K562 (cell line): ENCODE measurements at regions not wholly inside any gene's neighbourhood (a gene's known extent, or its start where the extent isn't known, plus 50 kb on each side); places are given as distances from the start of the nearest gene placed in this dataset.

Source experiments
- ATAC-seq: fragments of 200-7000 bp; cut with Tn5 transposase; 3 replicates; pipeline ENCODE4 v1.9.1; 2020; ENCODE audit warnings: moderate library complexity
- BruUV-seq: library from RNA; stranded (reverse); fragments of 400-500 nt; replicated peaks from 2 replicates; lab custom pipeline; 2021; lab: Mats Ljungman, UMichigan
- CTCF ChIA-PET: fragments of 300-600 bp; formaldehyde crosslinking; extraction: SDS; loops from one replicate; lab custom pipeline; 2021; ENCODE audit warnings: low intra/inter-chr PET ratio; lab: Yijun Ruan, JAX
- POLR2A ChIA-PET: fragments of 300-600, 350-650 bp; sonication (Branson Sonifier 250); formaldehyde crosslinking; extraction: SDS; loops from one replicate; lab custom pipeline; 2021; ENCODE audit warnings: antibody characterized with exemption, inconsistent platforms; lab: Yijun Ruan, JAX
- DNase-seq, 4 experiments: peaks; one replicate each; pipeline versions ENCODE4 v3.0.0 to v3.0.0-alpha.2; 2011 to 2018; ENCODE audit warnings: low spot score in 3 of 4, mixed read lengths in 3 of 4; ENCODE audit errors: extremely low read depth in 1 of 4
- FAIRE-seq: peaks from 2 replicates; lab custom pipeline; 2011; peaks lifted over from hg19 to GRCh38; lab: Jason Lieb, UNC
- H2AFZ ChIP-seq: 2 replicates; pipeline ENCODE4 v1.6.0; 2011; ENCODE audit warnings: low read depth, low read length, control low read depth, inconsistent platforms
- H3K27ac ChIP-seq: fragments of 200-600 bp; 3 replicates; pipeline ENCODE4 v1.8.0; 2011; ENCODE audit warnings: low read depth, mild to moderate bottlenecking, control low read depth, inconsistent platforms, low read length, moderate library complexity, mixed read lengths; ENCODE audit errors: extremely low read depth
- H3K27me3 ChIP-seq, 2 experiments: fragments of 300-600 bp in 1 of 2; 2 replicates in 1 of 2; 3 replicates in 1 of 2; pipeline versions ENCODE4 v1.6.0 to v1.8.0; 2011; ENCODE audit warnings: inconsistent platforms in 2 of 2, low read length in 2 of 2, mild to moderate bottlenecking in 1 of 2, mixed read lengths in 1 of 2, moderate library complexity in 1 of 2; ENCODE audit not compliant: control insufficient read depth in 2 of 2, insufficient read depth in 2 of 2
- H3K36me3 ChIP-seq: fragments of 300-600 bp; 3 replicates; pipeline ENCODE4 v1.8.0; 2011; ENCODE audit warnings: mild to moderate bottlenecking, low read length, inconsistent platforms; ENCODE audit not compliant: control insufficient read depth, insufficient read depth
- H3K4me1 ChIP-seq, 2 experiments: fragments of 200-600 bp in 1 of 2; replicated peaks in 1 of 2; 2 replicates in 1 of 2; 3 replicates in 1 of 2; pipeline versions ENCODE4 v1.5.1 to v1.8.0; 2011; ENCODE audit warnings: inconsistent platforms in 2 of 2, low read length in 2 of 2, mild to moderate bottlenecking in 1 of 2, mixed read lengths in 1 of 2, moderate library complexity in 1 of 2; ENCODE audit not compliant: control insufficient read depth in 2 of 2, insufficient read depth in 2 of 2
- H3K4me2 ChIP-seq: 2 replicates; pipeline ENCODE4 v1.6.1; 2011; ENCODE audit warnings: low read length, control low read depth, inconsistent platforms, mixed read lengths; ENCODE audit not compliant: insufficient read depth
- H3K4me3 ChIP-seq: fragments of 200-600 bp; sonication (generic), shearing (Covaris generic); 2 replicates; pipeline ENCODE4 v1.5.1; 2016; ENCODE audit warnings: control low read depth, inconsistent platforms
- H3K79me2 ChIP-seq: fragments of 200-600 bp; 3 replicates; pipeline ENCODE4 v1.8.0; 2011; ENCODE audit warnings: low read length, inconsistent platforms; ENCODE audit not compliant: control insufficient read depth, insufficient read depth
- H3K9ac ChIP-seq, 2 experiments: 2 replicates each; pipeline versions ENCODE4 v1.6.0 to v1.6.1; 2011; ENCODE audit warnings: low read depth in 2 of 2, low read length in 2 of 2, control low read depth in 1 of 2, inconsistent platforms in 1 of 2, mild to moderate bottlenecking in 1 of 2, mixed read lengths in 1 of 2; ENCODE audit not compliant: insufficient read depth in 1 of 2
- H3K9me1 ChIP-seq: one replicate; pipeline ENCODE4 v1.6.0; 2011; ENCODE audit warnings: inconsistent platforms, mild to moderate bottlenecking, low read length, moderate library complexity; ENCODE audit not compliant: control insufficient read depth, insufficient read depth
- H3K9me3 ChIP-seq: replicated peaks from 2 replicates; pipeline ENCODE4 v1.5.1; 2011; ENCODE audit warnings: low read depth, low read length, inconsistent platforms; ENCODE audit not compliant: control insufficient read depth, insufficient read depth
- H4K20me1 ChIP-seq: replicated peaks from 2 replicates; pipeline ENCODE4 v1.6.1; 2011; ENCODE audit warnings: low read length, inconsistent platforms, mixed read lengths; ENCODE audit not compliant: control insufficient read depth, insufficient read depth
- DACH1 ChIP-seq: fragments of 450-650 bp; IDR thresholded peaks from 2 replicates; pipeline ENCODE4 v1.6.1; 2018; ENCODE audit not compliant: partially characterized antibody
- NR4A1 ChIP-seq, 2 experiments: fragments of 250-450 bp in 1 of 2; fragments of 450-650 bp in 1 of 2; sonication (Bioruptor Pico) in 1 of 2; IDR thresholded peaks; 2 replicates each; pipeline versions ENCODE4 v1.4.0 to v1.6.1; 2016 to 2020; ENCODE audit warnings: mild to moderate bottlenecking in 2 of 2, missing compliant biosample characterization in 1 of 2, missing genetic modification characterization in 1 of 2, moderate library complexity in 1 of 2
- POLR3A ChIP-seq: IDR thresholded peaks from 2 replicates; pipeline ENCODE4 v1.6.1; 2011; ENCODE audit warnings: borderline replicate concordance, mild to moderate bottlenecking, moderate library complexity; ENCODE audit not compliant: insufficient read length, insufficient read depth; ENCODE audit errors: extremely low read depth
- WGBS: fragments of 100-300 bp; shearing (Covaris generic); methylation state at CpG from one replicate; pipeline ENCODE4 v1.1.6; 2016; ENCODE audit warnings: low coverage, mixed read lengths; ENCODE audit not compliant: insufficient coverage; ENCODE audit errors: missing lambda C conversion rate; 5-methylcytosine and 5-hydroxymethylcytosine counted together
- in situ Hi-C: fragments of 300-500 bp; cut with MboI; formaldehyde crosslinking; loops from 4 replicates; pipeline ENCODE4 v1.15.0; 2018; ENCODE audit warnings: inconsistent platforms, mixed read lengths
- intact Hi-C: fragments of 100-400 bp; cut with micrococcal nuclease; formaldehyde crosslinking; loops from 2 replicates; pipeline ENCODE4 v1.14.2; 2022
- TF ChIP-seq, protein P1 (sequence below): fragments of 250-450 bp; sonication (Bioruptor Pico); IDR thresholded peaks from 2 replicates; pipeline ENCODE4 v1.5.0; 2020; ENCODE audit warnings: mild to moderate bottlenecking, borderline replicate concordance

DNA sequence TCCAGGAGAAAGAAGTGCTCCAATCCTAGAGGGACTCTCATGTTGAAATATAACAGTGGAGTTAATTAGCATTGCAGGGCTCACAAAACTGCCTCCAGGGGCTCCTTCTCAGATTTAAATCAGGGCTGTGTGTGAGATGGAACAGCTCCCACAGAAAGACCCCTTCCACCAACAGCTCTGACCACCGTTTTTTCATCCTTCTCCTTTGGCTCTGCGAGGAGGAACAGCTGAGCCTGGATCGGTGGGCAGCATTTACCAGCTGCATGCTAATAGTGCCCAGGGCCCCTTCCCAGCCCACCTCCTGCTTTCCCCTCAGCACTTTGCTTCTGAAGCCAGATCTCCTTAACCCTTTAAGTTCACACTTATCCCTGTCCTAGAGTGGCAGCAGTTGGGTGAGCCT lies 119.2 kb upstream of the UBE2E1 start:
- no peak overlapping the region for H3K27ac ChIP-seq
- CTCF ChIA-PET: no interaction called here
- no peak for TF ChIP-seq DACH1
- TF ChIP-seq, protein P1, sequence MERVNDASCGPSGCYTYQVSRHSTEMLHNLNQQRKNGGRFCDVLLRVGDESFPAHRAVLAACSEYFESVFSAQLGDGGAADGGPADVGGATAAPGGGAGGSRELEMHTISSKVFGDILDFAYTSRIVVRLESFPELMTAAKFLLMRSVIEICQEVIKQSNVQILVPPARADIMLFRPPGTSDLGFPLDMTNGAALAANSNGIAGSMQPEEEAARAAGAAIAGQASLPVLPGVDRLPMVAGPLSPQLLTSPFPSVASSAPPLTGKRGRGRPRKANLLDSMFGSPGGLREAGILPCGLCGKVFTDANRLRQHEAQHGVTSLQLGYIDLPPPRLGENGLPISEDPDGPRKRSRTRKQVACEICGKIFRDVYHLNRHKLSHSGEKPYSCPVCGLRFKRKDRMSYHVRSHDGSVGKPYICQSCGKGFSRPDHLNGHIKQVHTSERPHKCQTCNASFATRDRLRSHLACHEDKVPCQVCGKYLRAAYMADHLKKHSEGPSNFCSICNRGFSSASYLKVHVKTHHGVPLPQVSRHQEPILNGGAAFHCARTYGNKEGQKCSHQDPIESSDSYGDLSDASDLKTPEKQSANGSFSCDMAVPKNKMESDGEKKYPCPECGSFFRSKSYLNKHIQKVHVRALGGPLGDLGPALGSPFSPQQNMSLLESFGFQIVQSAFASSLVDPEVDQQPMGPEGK (CRISPR knock-in tag): no peak
- no peak for TF ChIP-seq NR4A1 (CRISPR knock-in tag; IDR thresholded peaks at IDR 0.05)
- no peak for TF ChIP-seq NR4A1 (tag; IDR thresholded peaks at IDR 0.05)
- no peak for TF ChIP-seq POLR3A
- H3K79me2 ChIP-seq: no peaks in the 10 kb centered on the region
- no peaks in the 10 kb centered on the region for H3K36me3 ChIP-seq
- 1% methylated on average over 3 of the region's 3 CpGs for WGBS
- H3K9ac ChIP-seq: no peak overlapping the region
- H3K9me1 ChIP-seq: no peaks in the 10 kb centered on the region
- H3K4me1 ChIP-seq: peaks cover 0 to 10% of the 10 kb centered on the region in 2 experiments; a peak in 2 of 5 replicates
- no peaks in the 10 kb centered on the region for H4K20me1 ChIP-seq
- no peak overlapping the region for H3K4me2 ChIP-seq
- no peak overlapping the region for H2AFZ ChIP-seq
- no peak for FAIRE-seq
- in situ Hi-C loops (no loop called here), intact Hi-C loops (no loop called here)
- DNase-seq: no peak
- ATAC-seq: no peak
- POLR2A ChIA-PET: interaction anchor here (1.1 kb wide), 1 partner anchor 24 kb away, joined by 4 read pairs; no protein-coding TSS in a partner anchor
- H3K4me3 ChIP-seq: no peak overlapping the region
- H3K9me3 ChIP-seq: no peaks in the 10 kb centered on the region
- H3K27me3 ChIP-seq: no peaks in the 10 kb centered on the region
- no TSS peak for BruUV-seq
